IMR-90 (cell line): ENCODE measurements at regions not wholly inside any gene's neighbourhood (a gene's known extent, or its start where the extent isn't known, plus 50 kb on each side); places are given as distances from the start of the nearest gene placed in this dataset.

Experiments used
- ATAC-seq: fragments of 200-7000 bp; cut with Tn5 transposase; 2 replicates; pipeline ENCODE4 v1.9.1; 2020; ENCODE audit warnings: low read depth, mild to moderate bottlenecking, moderate library complexity
- BruUV-seq: library from RNA; stranded (reverse); fragments of 400-500 nt; replicated peaks from 2 replicates; lab custom pipeline; 2021; lab: Mats Ljungman, UMichigan
- CTCF ChIA-PET: fragments of 300-600 bp; formaldehyde crosslinking; extraction: SDS; loops from one replicate; lab custom pipeline; 2021; ENCODE audit warnings: antibody characterized with exemption; lab: Yijun Ruan, JAX
- POLR2A ChIA-PET: fragments of 300-600 bp; sonication (Branson Sonifier 250); formaldehyde crosslinking; loops from one replicate; lab custom pipeline; 2022; ENCODE audit warnings: antibody characterized with exemption; ENCODE audit not compliant: unreplicated experiment; lab: Charles Lee
- DNase-seq: peaks from one replicate; pipeline ENCODE4 v3.0.0; 2013
- H2AFZ ChIP-seq: replicated peaks from 2 replicates; pipeline ENCODE3; 2013; ENCODE audit warnings: low read length, mild to moderate bottlenecking; ENCODE audit not compliant: poor library complexity
- H2AK5ac ChIP-seq: 2 replicates; pipeline ENCODE4 v1.6.1; 2013; ENCODE audit warnings: low read depth, low read length, inconsistent platforms
- H2AK9ac ChIP-seq: replicated peaks from 2 replicates; pipeline ENCODE3; 2013; ENCODE audit warnings: mild to moderate bottlenecking, low read depth, low read length, moderate library complexity; ENCODE audit not compliant: poor library complexity
- H2BK120ac ChIP-seq: 2 replicates; pipeline ENCODE4 v1.6.1; 2013; ENCODE audit warnings: low read depth, low read length, inconsistent platforms
- H2BK15ac ChIP-seq: 3 replicates; pipeline ENCODE4 v1.6.1; 2013; ENCODE audit warnings: low read depth, low read length, inconsistent platforms
- H2BK20ac ChIP-seq: 2 replicates; pipeline ENCODE4 v1.6.1; 2013; ENCODE audit warnings: low read depth, mild to moderate bottlenecking, inconsistent platforms, low read length, moderate library complexity
- H2BK5ac ChIP-seq: 2 replicates; pipeline ENCODE4 v1.6.1; 2013; ENCODE audit warnings: mild to moderate bottlenecking, low read depth, low read length, inconsistent platforms; ENCODE audit not compliant: poor library complexity, severe bottlenecking
- H3K14ac ChIP-seq: replicated peaks from 2 replicates; pipeline ENCODE4 v1.6.1; 2013; ENCODE audit warnings: low read depth, low read length, inconsistent platforms
- H3K18ac ChIP-seq: 2 replicates; pipeline ENCODE4 v1.6.1; 2013; ENCODE audit warnings: low read depth, low read length, control low read depth
- H3K23ac ChIP-seq: 2 replicates; pipeline ENCODE4 v1.6.1; 2013; ENCODE audit warnings: low read depth, low read length, inconsistent platforms
- H3K27ac ChIP-seq: 2 replicates; pipeline ENCODE4 v1.5.1; 2013; ENCODE audit warnings: mild to moderate bottlenecking, control low read depth, low read length; ENCODE audit not compliant: insufficient read depth
- H3K27me3 ChIP-seq: 2 replicates; pipeline ENCODE4 v1.6.1; 2013; ENCODE audit warnings: low read length; ENCODE audit not compliant: control insufficient read depth, insufficient read depth
- H3K36me3 ChIP-seq: 2 replicates; pipeline ENCODE4 v1.6.1; 2013; ENCODE audit warnings: low read length, mixed read lengths; ENCODE audit not compliant: control insufficient read depth, insufficient read depth
- H3K4ac ChIP-seq: 2 replicates; pipeline ENCODE4 v1.6.1; 2013; ENCODE audit warnings: low read depth, low read length, inconsistent platforms
- H3K4me1 ChIP-seq: 2 replicates; pipeline ENCODE4 v1.6.1; 2013; ENCODE audit warnings: low read length, mixed read lengths; ENCODE audit not compliant: control insufficient read depth, insufficient read depth
- H3K4me2 ChIP-seq: 2 replicates; pipeline ENCODE4 v1.6.1; 2013; ENCODE audit warnings: low read depth, mild to moderate bottlenecking, control low read depth, low read length, moderate library complexity
- H3K4me3 ChIP-seq: 2 replicates; pipeline ENCODE4 v1.5.1; 2013; ENCODE audit warnings: low read depth, mild to moderate bottlenecking, control low read depth, low read length, moderate library complexity; ENCODE audit not compliant: insufficient read depth
- H3K56ac ChIP-seq: 2 replicates; pipeline ENCODE4 v1.6.1; 2013; ENCODE audit warnings: low read length, inconsistent platforms; ENCODE audit not compliant: insufficient read depth; ENCODE audit errors: extremely low read depth
- H3K79me1 ChIP-seq, 2 experiments: 2 replicates each; pipeline ENCODE4 v1.6.1; 2013; ENCODE audit warnings: low read length in 2 of 2, inconsistent platforms in 1 of 2, low read depth in 1 of 2
- H3K9ac ChIP-seq: 2 replicates; pipeline ENCODE4 v1.6.1; 2013; ENCODE audit warnings: low read depth, low read length, control low read depth
- H3K9me1 ChIP-seq: 2 replicates; pipeline ENCODE4 v1.6.1; 2013; ENCODE audit warnings: low read length, inconsistent platforms; ENCODE audit not compliant: insufficient read depth
- H3K9me3 ChIP-seq: 2 replicates; pipeline ENCODE4 v1.6.1; 2013; ENCODE audit warnings: low read length; ENCODE audit not compliant: control insufficient read depth, insufficient read depth
- H4K20me1 ChIP-seq: 2 replicates; pipeline ENCODE4 v1.6.1; 2013; ENCODE audit warnings: low read length, inconsistent platforms; ENCODE audit not compliant: insufficient read depth
- H4K5ac ChIP-seq: 2 replicates; pipeline ENCODE4 v1.6.1; 2013; ENCODE audit warnings: mild to moderate bottlenecking, low read depth, low read length, control low read depth
- H4K8ac ChIP-seq, 2 experiments: 2 replicates each; pipeline ENCODE4 v1.6.1; 2013; ENCODE audit warnings: low read depth in 2 of 2, low read length in 2 of 2, control low read depth in 1 of 2, inconsistent platforms in 1 of 2
- H4K91ac ChIP-seq: 2 replicates; pipeline ENCODE4 v1.6.1; 2013; ENCODE audit warnings: low read depth, low read length, inconsistent platforms; ENCODE audit not compliant: insufficient read depth
- NFE2L2 ChIP-seq: fragments of 150-350 bp; IDR thresholded peaks from 2 replicates; pipeline ENCODE4 v1.6.1; 2016; ENCODE audit warnings: low read depth, mild to moderate bottlenecking, low read length
- WGBS, 2 experiments: methylation state at CpG; one replicate each; pipeline versions ENCODE4 v1.1.5 to v1.1.7; 2013; ENCODE audit warnings: missing lambda C conversion rate in 2 of 2; ENCODE audit not compliant: insufficient read length in 1 of 2; ENCODE audit errors: extremely low coverage in 2 of 2; 5-methylcytosine and 5-hydroxymethylcytosine counted together
- dilution Hi-C: fragments of 300-500 bp; cut with HindIII; formaldehyde crosslinking; loops from one replicate; pipeline ENCODE4 v1.14.3; 2018; ENCODE audit warnings: low sequenced_read_pairs; ENCODE audit not compliant: unreplicated experiment
- in situ Hi-C: fragments of 300-500 bp; cut with MboI; formaldehyde crosslinking; loops from 3 replicates; pipeline ENCODE4 v1.14.3; 2019; ENCODE audit warnings: low sequenced_read_pairs, inconsistent platforms, mixed read lengths
- intact Hi-C: fragments of 100-400 bp; cut with micrococcal nuclease; formaldehyde crosslinking; loops from 2 replicates; pipeline ENCODE4 v1.10.0; 2022

DNA sequence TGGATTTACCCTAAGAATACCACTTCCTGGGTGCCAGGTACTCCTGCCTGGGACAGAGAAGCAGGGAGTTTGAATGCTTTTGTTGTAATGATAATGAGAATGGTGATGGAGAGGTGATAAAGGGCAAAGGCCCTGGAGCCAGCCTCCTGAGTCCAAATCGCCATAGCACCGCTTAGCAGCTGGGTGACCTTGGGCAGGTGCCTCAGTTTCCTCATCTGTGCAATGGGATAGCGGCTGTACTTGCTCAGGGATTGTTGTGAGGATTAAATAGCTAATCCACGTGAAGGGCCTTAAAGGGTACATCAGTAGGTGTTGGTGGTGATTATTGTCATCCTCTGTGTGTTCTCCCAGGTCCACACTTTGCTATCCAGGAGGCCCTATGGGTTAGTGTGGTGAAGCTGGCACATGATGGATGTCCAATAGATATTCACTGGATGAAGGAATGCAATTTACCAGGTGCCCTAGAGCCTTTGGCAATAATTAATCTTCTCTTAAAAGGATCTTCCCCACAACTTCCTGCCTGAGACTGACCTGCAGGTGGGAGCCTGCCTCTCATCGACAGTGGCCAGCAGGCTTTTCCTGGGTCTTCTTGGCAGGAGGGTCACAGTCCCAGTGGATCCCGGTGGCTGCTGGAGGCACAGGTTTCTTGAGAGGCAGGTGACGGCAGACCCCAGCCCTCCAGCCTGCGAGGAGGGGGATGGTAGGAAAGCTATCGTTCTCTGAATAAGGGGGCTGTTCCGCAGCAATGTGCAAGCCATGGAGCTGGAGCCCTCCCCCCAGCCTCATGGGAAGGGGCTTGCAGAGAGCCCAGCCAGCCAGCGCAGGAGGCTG is 160.2 kb downstream of the MACROH2A1 start:
- ChIA-PET CTCF (interaction anchor here (0.9 kb wide), 1 partner anchor 9 kb away, joined by 3 read pairs; no protein-coding TSS in a partner anchor), POLR2A (interaction anchor here (0.9 kb wide), 1 partner anchor 158 kb away, joined by 3 read pairs; no protein-coding TSS in a partner anchor)
- Histone ChIP-seq H3K4ac (peak overlapping the region; percentile 60), H3K4me1 (peaks cover 35% of the 10 kb centered on the region), H2AK9ac (no peak overlapping the region), H3K36me3 (no peaks in the 10 kb centered on the region), H3K9me1 (peaks cover 25% of the 10 kb centered on the region), H3K56ac (no peak overlapping the region), H3K14ac (peak overlapping the region; percentile 69), H3K4me2 (no peak overlapping the region), H4K91ac (peak overlapping the region; percentile 19), H3K18ac (0 out of 2 replicates have a peak overlapping the region, but pooled peaks have one; percentile 10), H3K27ac (no peak overlapping the region), H2AFZ (no peak overlapping the region), H3K9ac (no peak overlapping the region), H3K27me3 (peaks cover 2% of the 10 kb centered on the region; the same call in 1 of the 2 replicates), H4K8ac (peak overlapping the region in 1 of 2 experiments; percentile 43; a peak in 1 of 4 replicates), H3K23ac (no peak overlapping the region), H2BK15ac (peak overlapping the region; percentile 80; the same call in 1 of the 3 replicates), H2BK20ac (peak overlapping the region; percentile 71; the same call in 1 of the 2 replicates), H3K79me1 (peaks cover 0 to 12% of the 10 kb centered on the region in 2 experiments; a peak in 1 of 4 replicates), H4K20me1 (no peaks in the 10 kb centered on the region), H3K4me3 (no peak overlapping the region), H4K5ac (0 out of 2 replicates have a peak overlapping the region, but pooled peaks have one; percentile 4), H3K9me3 (no peaks in the 10 kb centered on the region), H2AK5ac (peak overlapping the region; percentile 60; the same call in 1 of the 2 replicates), H2BK5ac (no peak overlapping the region), H2BK120ac (peak overlapping the region; percentile 70)
- in situ Hi-C loops, result no loop called here
- no peak for DNase-seq
- intact Hi-C loops, result no loop called here
- dilution Hi-C loops, result no loop called here
- no peak for TF ChIP-seq NFE2L2
- BruUV-seq, result no TSS peak
- ATAC-seq, result no peak
- WGBS, 2 experiments, result no CpG with 5 or more reads among the region's 11 CpGs
